K562 (cell line): ENCODE measurements at regions not wholly inside any gene's neighbourhood (a gene's known extent, or its start where the extent isn't known, plus 50 kb on each side); places are given as distances from the start of the nearest gene placed in this dataset.

Experiments
- FIP1L1 ChIP-seq: fragments of 200-400 bp; formaldehyde crosslinking; IDR thresholded peaks from 2 replicates; pipeline ENCODE4 v1.6.1; 2018; ENCODE audit warnings: mild to moderate bottlenecking, low read depth, low read length; ENCODE audit not compliant: poor library complexity, severe bottlenecking
- NR4A1 ChIP-seq, 2 experiments: fragments of 250-450 bp in 1 of 2; fragments of 450-650 bp in 1 of 2; sonication (Bioruptor Pico) in 1 of 2; IDR thresholded peaks; 2 replicates each; pipeline versions ENCODE4 v1.4.0 to v1.6.1; 2016 to 2020; ENCODE audit warnings: mild to moderate bottlenecking in 2 of 2, missing compliant biosample characterization in 1 of 2, missing genetic modification characterization in 1 of 2, moderate library complexity in 1 of 2
- XRCC3 ChIP-seq: fragments of 450-650 bp; IDR thresholded peaks from 2 replicates; pipeline ENCODE4 v1.6.1; 2017; ENCODE audit warnings: mild to moderate bottlenecking, moderate library complexity
- TF ChIP-seq, protein P1 (sequence below): fragments of 450-650 bp; IDR thresholded peaks from 2 replicates; pipeline ENCODE4 v1.6.1; 2016; ENCODE audit warnings: mild to moderate bottlenecking, moderate library complexity
- TF ChIP-seq, protein P2 (sequence below): sonication (generic); formaldehyde crosslinking; IDR thresholded peaks from 2 replicates; pipeline ENCODE4 v1.8.0; 2023; ENCODE audit warnings: missing genetic modification reagents, mild to moderate bottlenecking, borderline replicate concordance
- TF ChIP-seq, protein P3 (sequence below): fragments of 450-650 bp; IDR thresholded peaks from 2 replicates; pipeline ENCODE4 v1.6.1; 2017; ENCODE audit warnings: antibody characterized with exemption
- TF ChIP-seq, protein P4 (sequence below): fragments of 450-650 bp; formaldehyde crosslinking; IDR thresholded peaks from 2 replicates; pipeline ENCODE4 v1.4.0; 2022; ENCODE audit warnings: missing genetic modification characterization

DNA sequence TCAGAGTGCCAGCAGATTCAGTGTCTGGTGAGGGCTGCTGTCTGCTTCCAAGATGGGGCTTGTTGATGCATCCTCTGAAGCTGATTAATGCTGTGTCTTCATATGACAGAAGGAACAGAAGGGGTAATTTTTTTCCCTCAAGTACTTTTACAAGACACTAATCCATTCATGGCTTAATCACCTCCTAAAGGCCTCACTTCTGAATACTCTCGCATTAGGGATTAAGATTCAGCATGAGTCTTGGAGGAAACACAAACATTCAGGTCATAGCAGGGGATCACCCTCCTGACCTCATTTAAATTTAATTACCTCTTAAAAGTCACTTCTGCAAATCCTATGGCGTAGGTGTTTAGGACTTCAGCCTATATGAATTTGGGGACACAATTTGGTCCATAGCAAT is 1145.5 kb upstream of the PCDH10 start (continued):
- TF ChIP-seq, protein P1, sequence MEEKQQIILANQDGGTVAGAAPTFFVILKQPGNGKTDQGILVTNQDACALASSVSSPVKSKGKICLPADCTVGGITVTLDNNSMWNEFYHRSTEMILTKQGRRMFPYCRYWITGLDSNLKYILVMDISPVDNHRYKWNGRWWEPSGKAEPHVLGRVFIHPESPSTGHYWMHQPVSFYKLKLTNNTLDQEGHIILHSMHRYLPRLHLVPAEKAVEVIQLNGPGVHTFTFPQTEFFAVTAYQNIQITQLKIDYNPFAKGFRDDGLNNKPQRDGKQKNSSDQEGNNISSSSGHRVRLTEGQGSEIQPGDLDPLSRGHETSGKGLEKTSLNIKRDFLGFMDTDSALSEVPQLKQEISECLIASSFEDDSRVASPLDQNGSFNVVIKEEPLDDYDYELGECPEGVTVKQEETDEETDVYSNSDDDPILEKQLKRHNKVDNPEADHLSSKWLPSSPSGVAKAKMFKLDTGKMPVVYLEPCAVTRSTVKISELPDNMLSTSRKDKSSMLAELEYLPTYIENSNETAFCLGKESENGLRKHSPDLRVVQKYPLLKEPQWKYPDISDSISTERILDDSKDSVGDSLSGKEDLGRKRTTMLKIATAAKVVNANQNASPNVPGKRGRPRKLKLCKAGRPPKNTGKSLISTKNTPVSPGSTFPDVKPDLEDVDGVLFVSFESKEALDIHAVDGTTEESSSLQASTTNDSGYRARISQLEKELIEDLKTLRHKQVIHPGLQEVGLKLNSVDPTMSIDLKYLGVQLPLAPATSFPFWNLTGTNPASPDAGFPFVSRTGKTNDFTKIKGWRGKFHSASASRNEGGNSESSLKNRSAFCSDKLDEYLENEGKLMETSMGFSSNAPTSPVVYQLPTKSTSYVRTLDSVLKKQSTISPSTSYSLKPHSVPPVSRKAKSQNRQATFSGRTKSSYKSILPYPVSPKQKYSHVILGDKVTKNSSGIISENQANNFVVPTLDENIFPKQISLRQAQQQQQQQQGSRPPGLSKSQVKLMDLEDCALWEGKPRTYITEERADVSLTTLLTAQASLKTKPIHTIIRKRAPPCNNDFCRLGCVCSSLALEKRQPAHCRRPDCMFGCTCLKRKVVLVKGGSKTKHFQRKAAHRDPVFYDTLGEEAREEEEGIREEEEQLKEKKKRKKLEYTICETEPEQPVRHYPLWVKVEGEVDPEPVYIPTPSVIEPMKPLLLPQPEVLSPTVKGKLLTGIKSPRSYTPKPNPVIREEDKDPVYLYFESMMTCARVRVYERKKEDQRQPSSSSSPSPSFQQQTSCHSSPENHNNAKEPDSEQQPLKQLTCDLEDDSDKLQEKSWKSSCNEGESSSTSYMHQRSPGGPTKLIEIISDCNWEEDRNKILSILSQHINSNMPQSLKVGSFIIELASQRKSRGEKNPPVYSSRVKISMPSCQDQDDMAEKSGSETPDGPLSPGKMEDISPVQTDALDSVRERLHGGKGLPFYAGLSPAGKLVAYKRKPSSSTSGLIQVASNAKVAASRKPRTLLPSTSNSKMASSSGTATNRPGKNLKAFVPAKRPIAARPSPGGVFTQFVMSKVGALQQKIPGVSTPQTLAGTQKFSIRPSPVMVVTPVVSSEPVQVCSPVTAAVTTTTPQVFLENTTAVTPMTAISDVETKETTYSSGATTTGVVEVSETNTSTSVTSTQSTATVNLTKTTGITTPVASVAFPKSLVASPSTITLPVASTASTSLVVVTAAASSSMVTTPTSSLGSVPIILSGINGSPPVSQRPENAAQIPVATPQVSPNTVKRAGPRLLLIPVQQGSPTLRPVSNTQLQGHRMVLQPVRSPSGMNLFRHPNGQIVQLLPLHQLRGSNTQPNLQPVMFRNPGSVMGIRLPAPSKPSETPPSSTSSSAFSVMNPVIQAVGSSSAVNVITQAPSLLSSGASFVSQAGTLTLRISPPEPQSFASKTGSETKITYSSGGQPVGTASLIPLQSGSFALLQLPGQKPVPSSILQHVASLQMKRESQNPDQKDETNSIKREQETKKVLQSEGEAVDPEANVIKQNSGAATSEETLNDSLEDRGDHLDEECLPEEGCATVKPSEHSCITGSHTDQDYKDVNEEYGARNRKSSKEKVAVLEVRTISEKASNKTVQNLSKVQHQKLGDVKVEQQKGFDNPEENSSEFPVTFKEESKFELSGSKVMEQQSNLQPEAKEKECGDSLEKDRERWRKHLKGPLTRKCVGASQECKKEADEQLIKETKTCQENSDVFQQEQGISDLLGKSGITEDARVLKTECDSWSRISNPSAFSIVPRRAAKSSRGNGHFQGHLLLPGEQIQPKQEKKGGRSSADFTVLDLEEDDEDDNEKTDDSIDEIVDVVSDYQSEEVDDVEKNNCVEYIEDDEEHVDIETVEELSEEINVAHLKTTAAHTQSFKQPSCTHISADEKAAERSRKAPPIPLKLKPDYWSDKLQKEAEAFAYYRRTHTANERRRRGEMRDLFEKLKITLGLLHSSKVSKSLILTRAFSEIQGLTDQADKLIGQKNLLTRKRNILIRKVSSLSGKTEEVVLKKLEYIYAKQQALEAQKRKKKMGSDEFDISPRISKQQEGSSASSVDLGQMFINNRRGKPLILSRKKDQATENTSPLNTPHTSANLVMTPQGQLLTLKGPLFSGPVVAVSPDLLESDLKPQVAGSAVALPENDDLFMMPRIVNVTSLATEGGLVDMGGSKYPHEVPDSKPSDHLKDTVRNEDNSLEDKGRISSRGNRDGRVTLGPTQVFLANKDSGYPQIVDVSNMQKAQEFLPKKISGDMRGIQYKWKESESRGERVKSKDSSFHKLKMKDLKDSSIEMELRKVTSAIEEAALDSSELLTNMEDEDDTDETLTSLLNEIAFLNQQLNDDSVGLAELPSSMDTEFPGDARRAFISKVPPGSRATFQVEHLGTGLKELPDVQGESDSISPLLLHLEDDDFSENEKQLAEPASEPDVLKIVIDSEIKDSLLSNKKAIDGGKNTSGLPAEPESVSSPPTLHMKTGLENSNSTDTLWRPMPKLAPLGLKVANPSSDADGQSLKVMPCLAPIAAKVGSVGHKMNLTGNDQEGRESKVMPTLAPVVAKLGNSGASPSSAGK: no peak
- TF ChIP-seq, protein P2, sequence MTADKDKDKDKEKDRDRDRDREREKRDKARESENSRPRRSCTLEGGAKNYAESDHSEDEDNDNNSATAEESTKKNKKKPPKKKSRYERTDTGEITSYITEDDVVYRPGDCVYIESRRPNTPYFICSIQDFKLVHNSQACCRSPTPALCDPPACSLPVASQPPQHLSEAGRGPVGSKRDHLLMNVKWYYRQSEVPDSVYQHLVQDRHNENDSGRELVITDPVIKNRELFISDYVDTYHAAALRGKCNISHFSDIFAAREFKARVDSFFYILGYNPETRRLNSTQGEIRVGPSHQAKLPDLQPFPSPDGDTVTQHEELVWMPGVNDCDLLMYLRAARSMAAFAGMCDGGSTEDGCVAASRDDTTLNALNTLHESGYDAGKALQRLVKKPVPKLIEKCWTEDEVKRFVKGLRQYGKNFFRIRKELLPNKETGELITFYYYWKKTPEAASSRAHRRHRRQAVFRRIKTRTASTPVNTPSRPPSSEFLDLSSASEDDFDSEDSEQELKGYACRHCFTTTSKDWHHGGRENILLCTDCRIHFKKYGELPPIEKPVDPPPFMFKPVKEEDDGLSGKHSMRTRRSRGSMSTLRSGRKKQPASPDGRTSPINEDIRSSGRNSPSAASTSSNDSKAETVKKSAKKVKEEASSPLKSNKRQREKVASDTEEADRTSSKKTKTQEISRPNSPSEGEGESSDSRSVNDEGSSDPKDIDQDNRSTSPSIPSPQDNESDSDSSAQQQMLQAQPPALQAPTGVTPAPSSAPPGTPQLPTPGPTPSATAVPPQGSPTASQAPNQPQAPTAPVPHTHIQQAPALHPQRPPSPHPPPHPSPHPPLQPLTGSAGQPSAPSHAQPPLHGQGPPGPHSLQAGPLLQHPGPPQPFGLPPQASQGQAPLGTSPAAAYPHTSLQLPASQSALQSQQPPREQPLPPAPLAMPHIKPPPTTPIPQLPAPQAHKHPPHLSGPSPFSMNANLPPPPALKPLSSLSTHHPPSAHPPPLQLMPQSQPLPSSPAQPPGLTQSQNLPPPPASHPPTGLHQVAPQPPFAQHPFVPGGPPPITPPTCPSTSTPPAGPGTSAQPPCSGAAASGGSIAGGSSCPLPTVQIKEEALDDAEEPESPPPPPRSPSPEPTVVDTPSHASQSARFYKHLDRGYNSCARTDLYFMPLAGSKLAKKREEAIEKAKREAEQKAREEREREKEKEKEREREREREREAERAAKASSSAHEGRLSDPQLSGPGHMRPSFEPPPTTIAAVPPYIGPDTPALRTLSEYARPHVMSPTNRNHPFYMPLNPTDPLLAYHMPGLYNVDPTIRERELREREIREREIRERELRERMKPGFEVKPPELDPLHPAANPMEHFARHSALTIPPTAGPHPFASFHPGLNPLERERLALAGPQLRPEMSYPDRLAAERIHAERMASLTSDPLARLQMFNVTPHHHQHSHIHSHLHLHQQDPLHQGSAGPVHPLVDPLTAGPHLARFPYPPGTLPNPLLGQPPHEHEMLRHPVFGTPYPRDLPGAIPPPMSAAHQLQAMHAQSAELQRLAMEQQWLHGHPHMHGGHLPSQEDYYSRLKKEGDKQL (CRISPR knock-in tag): no peak
- TF ChIP-seq, protein P3, sequence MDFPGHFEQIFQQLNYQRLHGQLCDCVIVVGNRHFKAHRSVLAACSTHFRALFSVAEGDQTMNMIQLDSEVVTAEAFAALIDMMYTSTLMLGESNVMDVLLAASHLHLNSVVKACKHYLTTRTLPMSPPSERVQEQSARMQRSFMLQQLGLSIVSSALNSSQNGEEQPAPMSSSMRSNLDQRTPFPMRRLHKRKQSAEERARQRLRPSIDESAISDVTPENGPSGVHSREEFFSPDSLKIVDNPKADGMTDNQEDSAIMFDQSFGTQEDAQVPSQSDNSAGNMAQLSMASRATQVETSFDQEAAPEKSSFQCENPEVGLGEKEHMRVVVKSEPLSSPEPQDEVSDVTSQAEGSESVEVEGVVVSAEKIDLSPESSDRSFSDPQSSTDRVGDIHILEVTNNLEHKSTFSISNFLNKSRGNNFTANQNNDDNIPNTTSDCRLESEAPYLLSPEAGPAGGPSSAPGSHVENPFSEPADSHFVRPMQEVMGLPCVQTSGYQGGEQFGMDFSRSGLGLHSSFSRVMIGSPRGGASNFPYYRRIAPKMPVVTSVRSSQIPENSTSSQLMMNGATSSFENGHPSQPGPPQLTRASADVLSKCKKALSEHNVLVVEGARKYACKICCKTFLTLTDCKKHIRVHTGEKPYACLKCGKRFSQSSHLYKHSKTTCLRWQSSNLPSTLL: no peak
- TF ChIP-seq FIP1L1: no peak
- TF ChIP-seq, protein P4, sequence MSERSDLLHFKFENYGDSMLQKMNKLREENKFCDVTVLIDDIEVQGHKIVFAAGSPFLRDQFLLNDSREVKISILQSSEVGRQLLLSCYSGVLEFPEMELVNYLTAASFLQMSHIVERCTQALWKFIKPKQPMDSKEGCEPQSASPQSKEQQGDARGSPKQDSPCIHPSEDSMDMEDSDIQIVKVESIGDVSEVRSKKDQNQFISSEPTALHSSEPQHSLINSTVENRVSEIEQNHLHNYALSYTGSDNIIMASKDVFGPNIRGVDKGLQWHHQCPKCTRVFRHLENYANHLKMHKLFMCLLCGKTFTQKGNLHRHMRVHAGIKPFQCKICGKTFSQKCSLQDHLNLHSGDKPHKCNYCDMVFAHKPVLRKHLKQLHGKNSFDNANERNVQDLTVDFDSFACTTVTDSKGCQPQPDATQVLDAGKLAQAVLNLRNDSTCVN (CRISPR knock-in tag): no peak
- no peak for TF ChIP-seq NR4A1 (CRISPR knock-in tag; IDR thresholded peaks at IDR 0.05)
- TF ChIP-seq NR4A1 (tag; IDR thresholded peaks at IDR 0.05): no peak
- no peak for TF ChIP-seq XRCC3
